ENCODE measurements at regions not wholly inside any gene's neighbourhood (a gene's known extent, or its start where the extent isn't known, plus 50 kb on each side); places are given as distances from the start of the nearest gene placed in this dataset.

DNA sequence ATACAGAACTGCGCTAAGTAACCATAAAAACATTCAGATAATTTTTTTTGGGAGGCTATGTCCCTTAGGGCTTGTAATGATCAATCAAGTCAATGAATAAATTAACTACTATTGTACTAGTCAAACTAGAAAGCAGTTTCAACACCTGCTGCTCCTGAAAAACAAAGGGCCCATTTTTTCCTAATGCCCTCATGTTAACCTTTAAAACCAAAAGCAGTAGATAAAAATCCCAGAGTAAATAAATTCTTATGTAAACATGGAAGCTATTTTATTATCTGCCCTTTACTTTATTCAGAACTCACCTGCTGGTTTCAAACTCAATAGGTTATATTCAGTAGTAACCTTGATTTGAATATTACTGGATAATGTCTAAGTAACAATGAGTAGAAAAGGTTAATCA, 159.5 kb upstream of the STARD13 start:
- H3K36me3 ChIP-seq, result no peaks in the 10 kb centered on the region
- WGBS, result 96% methylated on average over 1 of the region's 1 CpG
- no peaks in the 10 kb centered on the region for H3K9me3 ChIP-seq
- H3K27ac ChIP-seq (replicated peaks in 1 of 4), result no peak overlapping the region
- H3K4me3 ChIP-seq, result no peak overlapping the region
- intact Hi-C loops (cut with DNase I), result no loop called here
- no peaks in the 10 kb centered on the region for H3K27me3 ChIP-seq
- TF ChIP-seq POLR2A (IDR thresholded peaks at IDR 0.05; ENCODE audit: low read depth), result no peak
- no peak for TF ChIP-seq POLR2AphosphoS5 (IDR thresholded peaks at IDR 0.05)
- TF ChIP-seq, protein P1, sequence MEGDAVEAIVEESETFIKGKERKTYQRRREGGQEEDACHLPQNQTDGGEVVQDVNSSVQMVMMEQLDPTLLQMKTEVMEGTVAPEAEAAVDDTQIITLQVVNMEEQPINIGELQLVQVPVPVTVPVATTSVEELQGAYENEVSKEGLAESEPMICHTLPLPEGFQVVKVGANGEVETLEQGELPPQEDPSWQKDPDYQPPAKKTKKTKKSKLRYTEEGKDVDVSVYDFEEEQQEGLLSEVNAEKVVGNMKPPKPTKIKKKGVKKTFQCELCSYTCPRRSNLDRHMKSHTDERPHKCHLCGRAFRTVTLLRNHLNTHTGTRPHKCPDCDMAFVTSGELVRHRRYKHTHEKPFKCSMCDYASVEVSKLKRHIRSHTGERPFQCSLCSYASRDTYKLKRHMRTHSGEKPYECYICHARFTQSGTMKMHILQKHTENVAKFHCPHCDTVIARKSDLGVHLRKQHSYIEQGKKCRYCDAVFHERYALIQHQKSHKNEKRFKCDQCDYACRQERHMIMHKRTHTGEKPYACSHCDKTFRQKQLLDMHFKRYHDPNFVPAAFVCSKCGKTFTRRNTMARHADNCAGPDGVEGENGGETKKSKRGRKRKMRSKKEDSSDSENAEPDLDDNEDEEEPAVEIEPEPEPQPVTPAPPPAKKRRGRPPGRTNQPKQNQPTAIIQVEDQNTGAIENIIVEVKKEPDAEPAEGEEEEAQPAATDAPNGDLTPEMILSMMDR (IDR thresholded peaks at IDR 0.05), result no peak
- no peak for TF ChIP-seq EP300 (IDR thresholded peaks at IDR 0.05)
- no peak for DNase-seq (ENCODE audit: extremely low spot score)
- H3K4me1 ChIP-seq, result peaks cover 0 to 30% (median 18%) of the 10 kb centered on the region in 4 donors

DNA sequence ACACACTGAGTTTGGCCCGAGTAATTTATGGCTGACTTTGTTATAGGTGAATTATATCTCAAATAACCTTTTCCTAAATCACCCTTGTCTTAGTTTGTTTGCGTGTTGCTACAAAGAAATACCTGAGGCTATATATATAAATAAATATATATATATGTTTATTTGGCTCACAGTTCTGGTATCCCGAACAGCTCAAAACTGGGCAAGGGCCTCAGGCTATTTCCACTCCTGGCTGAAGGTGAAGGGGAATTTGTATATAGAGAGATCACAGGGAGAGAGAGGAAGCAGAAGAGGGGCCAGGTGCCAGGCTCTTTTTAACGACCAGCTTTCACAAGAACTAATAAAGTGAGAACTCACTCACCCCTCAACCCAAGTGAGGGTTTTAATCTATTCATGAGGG, 159.9 kb upstream of the STARD13 start:
- H3K36me3 ChIP-seq, result no peaks in the 10 kb centered on the region
- peaks cover 0 to 30% (median 18%) of the 10 kb centered on the region in 4 donors for H3K4me1 ChIP-seq
- DNase-seq (ENCODE audit: extremely low spot score), result no peak
- TF ChIP-seq, protein P1 (IDR thresholded peaks at IDR 0.05), result no peak
- TF ChIP-seq POLR2AphosphoS5 (IDR thresholded peaks at IDR 0.05), result no peak
- TF ChIP-seq EP300 (IDR thresholded peaks at IDR 0.05), result no peak
- H3K9me3 ChIP-seq, result no peaks in the 10 kb centered on the region
- WGBS, result 62% methylated on average over 4 of the region's 4 CpGs
- intact Hi-C loops (cut with DNase I), result no loop called here
- no peak overlapping the region for H3K4me3 ChIP-seq
- H3K27ac ChIP-seq (replicated peaks in 1 of 4), result no peak overlapping the region
- H3K27me3 ChIP-seq, result no peaks in the 10 kb centered on the region

DNA sequence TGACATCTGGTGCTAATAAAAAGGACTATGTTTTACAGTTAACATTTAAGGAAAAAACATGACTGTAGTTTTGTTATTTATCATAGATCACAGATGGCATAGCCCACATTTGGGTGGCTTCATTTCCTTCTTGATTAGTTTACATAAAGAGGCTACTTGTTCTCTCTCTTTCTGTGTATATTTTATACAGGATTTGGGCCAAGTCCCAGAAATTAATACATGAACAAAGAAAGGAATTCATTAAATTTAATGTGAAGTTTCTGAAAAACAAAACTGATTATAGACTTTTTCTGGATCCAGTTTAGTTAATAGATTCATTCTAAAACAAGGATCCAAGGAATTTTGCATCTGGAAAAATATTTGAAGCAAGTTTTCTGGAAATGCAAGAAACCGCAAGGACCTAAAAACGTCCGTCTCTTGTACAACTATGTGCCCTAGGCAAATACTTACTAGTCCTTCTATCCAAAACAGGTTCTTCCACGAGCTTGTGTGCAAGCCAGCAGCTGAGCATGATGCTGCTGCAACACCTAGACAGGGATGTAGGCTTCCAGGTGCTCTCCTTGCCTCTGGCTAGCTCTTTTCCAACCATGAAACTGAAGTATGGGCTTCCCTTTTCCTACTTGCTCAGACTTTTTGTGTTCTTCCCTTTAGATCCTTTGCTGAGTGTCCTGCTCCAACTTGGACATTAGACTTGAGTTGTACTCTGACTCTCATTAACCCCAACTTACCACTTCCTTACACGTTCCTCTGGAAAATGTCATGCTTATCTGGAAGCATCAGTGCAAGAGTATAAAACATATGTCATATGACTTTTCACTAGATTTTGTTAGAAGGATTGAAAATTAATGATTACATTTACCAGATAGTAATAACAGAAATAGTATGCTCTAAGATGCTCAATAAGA, 161.5 kb upstream of the STARD13 start:
- WGBS, result 72% methylated on average over 5 of the region's 5 CpGs

DNA sequence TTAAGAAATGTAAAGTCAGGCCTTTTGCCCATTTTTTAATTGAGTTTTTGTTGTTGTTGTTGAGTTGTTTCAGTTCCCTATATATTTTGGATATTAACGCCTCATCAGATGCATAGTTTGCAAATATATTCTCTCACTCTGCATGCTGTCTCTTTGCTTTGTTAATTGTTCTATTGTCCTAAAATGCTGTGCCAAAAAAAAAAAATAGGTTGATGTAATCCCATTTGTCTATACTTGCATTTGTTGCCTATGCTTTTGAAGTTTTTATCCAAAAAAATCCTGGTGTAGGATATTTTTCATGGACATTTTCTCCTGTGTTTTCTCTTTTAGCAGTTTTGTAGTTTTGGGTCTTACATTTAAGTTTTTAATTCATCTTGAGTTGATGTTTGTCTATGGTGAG, 163.3 kb upstream of the STARD13 start:
- Histone ChIP-seq H3K4me1 (peaks cover 0 to 36% (median 28%) of the 10 kb centered on the region in 4 donors), H3K27me3 (no peaks in the 10 kb centered on the region), H3K36me3 (no peaks in the 10 kb centered on the region), H3K4me3 (no peak overlapping the region), H3K27ac (replicated peaks in 1 of 4) (no peak overlapping the region), H3K9me3 (no peaks in the 10 kb centered on the region)
- TF ChIP-seq, protein P1 (IDR thresholded peaks at IDR 0.05), result no peak
- TF ChIP-seq POLR2AphosphoS5 (IDR thresholded peaks at IDR 0.05) (no peak), POLR2A (IDR thresholded peaks at IDR 0.05; ENCODE audit: low read depth) (no peak), EP300 (IDR thresholded peaks at IDR 0.05) (no peak)
- no peak for DNase-seq (ENCODE audit: extremely low spot score)
- 88% methylated on average over 1 of the region's 1 CpG for WGBS
- intact Hi-C loops (cut with DNase I), result no loop called here

More for the DNA sequence above, 161.5 kb upstream of the STARD13 start:
- Histone ChIP-seq H3K36me3 (no peaks in the 10 kb centered on the region), H3K27me3 (no peaks in the 10 kb centered on the region), H3K4me1 (peaks cover 0 to 20% (median 14%) of the 10 kb centered on the region in 4 donors), H3K9me3 (no peaks in the 10 kb centered on the region), H3K4me3 (no peak overlapping the region), H3K27ac (replicated peaks in 1 of 4) (peak overlapping the region in 2 of 4 donors; percentile 6 to 23)
- DNase-seq (ENCODE audit: extremely low spot score), result no peak
- intact Hi-C loops (cut with DNase I), result no loop called here
- TF ChIP-seq POLR2AphosphoS5 (IDR thresholded peaks at IDR 0.05), result no peak
- TF ChIP-seq, protein P1 (IDR thresholded peaks at IDR 0.05), result no peak
- no peak for TF ChIP-seq EP300 (IDR thresholded peaks at IDR 0.05)
- TF ChIP-seq POLR2A (IDR thresholded peaks at IDR 0.05; ENCODE audit: low read depth), result no peak

Data from esophagus muscularis mucosa (tissue), 4 donors.